GM10266 (cell line): ENCODE measurements at regions not wholly inside any gene's neighbourhood (a gene's known extent, or its start where the extent isn't known, plus 50 kb on each side); places are given as distances from the start of the nearest gene placed in this dataset.

Experiments
- DNase-seq: peaks from one replicate; pipeline ENCODE4 v3.0.0; 2012; ENCODE audit errors: extremely low spot score
- TF ChIP-seq, protein P1 (sequence below): IDR thresholded peaks from 2 replicates; pipeline ENCODE4 v1.5.1; 2012; ENCODE audit warnings: mild to moderate bottlenecking, low read depth; ENCODE audit not compliant: control insufficient read depth, insufficient read depth; ENCODE audit errors: missing control alignments

DNA sequence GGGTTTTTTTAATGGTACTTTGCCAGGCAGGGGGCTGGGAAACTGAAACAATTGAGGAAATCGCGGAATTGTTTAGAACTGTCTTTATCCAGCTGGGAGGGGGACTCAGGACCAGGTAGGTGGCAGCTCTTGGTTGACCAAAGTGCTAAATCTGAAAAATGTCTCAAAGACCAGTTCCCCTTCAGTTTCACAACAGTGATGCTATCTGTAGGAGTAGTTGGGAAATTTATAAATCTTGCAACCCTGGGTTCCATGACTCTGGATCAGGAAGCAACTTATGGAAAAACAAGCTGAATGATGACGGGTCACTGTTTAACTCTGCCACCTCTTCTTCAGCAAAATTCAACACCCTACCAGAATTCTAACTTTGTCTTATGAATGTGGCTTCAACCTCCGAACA, 99.7 kb downstream of the FAM50B start:
- DNase-seq: no peak
- TF ChIP-seq, protein P1, sequence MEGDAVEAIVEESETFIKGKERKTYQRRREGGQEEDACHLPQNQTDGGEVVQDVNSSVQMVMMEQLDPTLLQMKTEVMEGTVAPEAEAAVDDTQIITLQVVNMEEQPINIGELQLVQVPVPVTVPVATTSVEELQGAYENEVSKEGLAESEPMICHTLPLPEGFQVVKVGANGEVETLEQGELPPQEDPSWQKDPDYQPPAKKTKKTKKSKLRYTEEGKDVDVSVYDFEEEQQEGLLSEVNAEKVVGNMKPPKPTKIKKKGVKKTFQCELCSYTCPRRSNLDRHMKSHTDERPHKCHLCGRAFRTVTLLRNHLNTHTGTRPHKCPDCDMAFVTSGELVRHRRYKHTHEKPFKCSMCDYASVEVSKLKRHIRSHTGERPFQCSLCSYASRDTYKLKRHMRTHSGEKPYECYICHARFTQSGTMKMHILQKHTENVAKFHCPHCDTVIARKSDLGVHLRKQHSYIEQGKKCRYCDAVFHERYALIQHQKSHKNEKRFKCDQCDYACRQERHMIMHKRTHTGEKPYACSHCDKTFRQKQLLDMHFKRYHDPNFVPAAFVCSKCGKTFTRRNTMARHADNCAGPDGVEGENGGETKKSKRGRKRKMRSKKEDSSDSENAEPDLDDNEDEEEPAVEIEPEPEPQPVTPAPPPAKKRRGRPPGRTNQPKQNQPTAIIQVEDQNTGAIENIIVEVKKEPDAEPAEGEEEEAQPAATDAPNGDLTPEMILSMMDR: no peak

DNA sequence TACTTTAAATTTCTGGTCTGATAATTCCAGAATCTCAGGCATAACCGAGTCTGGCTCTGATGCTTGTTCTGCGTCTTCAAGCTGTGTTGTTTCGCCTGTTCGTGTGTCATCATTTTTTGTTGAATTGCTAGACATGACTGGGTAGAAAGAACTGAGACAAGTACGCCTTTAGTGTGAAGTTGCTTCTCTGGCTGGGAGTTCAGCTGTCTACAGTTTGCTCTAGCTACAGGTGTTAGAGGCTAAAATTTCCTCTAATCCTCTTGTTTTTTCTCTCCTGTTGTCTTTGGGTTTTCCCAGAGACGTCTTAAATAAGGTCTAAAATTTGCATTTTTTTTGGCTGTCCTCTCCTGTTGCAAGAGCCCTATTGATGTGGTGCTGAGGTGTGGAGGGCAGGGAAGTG, 100.3 kb downstream of the FAM50B start:
- DNase-seq: no peak
- TF ChIP-seq, protein P1: no peak

DNA sequence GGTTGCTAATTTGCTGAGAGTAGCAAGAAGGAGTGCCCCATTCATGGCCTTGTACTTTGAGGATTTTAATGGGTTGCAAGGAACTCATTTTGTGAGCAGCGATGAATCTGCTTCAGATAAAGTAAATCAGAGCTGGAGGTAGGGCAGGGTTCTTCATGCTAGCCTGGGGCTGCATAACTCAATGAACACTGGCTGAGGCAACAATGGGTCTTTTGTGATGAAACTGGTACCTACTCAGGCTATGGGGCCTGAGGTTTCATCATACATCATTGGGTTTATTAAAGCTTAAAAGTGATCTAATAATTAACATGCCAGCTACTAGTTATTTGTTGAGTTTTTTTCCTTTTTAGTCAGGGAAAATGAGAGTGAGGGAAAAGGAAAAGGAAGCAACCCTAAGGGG, 106.9 kb downstream of the FAM50B start:
- DNase-seq: no peak
- TF ChIP-seq, protein P1: no peak

DNA sequence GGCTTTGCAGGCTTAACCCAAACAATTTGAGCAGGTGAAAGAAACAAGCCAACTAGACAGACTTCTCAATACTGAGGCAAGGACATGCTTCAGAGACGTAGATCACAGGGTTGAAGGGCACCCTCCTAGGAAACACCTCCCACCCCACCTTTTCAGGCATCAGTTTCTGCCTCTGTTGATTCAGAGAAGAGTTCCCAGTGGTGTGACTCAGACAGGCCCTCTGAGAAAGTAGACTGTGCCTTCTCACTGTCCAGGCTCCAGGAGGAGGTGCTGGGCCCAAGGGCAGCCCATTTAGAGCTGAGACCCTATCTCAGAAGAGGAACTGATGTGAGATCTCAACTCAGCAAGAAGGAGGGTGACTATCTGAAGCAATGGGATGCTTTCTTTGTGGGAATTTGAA, 108.1 kb downstream of the FAM50B start:
- no peak for DNase-seq

DNA sequence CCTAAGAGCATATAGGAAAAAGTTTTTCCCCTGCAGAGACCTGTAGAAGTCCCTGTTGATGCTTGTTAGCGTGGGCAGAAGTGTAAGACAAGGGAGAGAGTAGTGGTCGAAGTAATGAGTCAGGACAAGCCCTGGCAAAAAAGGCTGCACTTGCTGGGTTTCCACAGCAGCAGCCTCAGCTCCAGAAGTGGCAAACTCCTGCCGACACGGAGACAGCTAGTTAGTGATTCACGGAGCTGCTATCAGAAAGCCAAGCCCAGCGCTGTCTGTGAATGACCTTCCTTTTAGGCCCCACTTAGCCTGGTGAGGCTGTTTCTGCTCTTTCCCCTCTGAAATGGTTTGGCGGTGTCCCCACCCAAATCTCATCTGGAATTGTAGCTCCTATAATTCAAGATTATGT, 109.1 kb downstream of the FAM50B start:
- DNase-seq: no peak
- TF ChIP-seq, protein P1: no peak

More for the DNA sequence above, 108.1 kb downstream of the FAM50B start:
- TF ChIP-seq, protein P1: no peak

DNA sequence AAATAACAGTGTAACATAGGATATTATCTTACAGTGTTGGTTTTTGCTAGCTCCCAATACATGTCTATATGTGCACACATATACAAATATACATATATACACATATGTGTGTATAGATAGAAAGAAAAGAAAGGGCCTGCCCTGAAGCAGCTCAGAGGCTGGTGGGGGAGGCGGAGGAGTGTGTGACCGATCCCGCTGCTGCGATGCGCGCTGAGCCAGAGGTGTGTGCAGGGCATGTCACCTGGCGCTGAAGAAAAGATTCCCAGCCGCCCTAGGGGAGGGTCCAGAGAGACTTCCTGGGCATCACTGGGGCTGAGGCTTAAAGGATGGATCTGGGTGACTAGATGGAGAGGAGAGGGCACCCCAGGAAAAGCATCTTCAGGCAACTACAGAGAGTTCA, 110.2 kb downstream of the FAM50B start:
- TF ChIP-seq, protein P1: no peak
- no peak for DNase-seq

DNA sequence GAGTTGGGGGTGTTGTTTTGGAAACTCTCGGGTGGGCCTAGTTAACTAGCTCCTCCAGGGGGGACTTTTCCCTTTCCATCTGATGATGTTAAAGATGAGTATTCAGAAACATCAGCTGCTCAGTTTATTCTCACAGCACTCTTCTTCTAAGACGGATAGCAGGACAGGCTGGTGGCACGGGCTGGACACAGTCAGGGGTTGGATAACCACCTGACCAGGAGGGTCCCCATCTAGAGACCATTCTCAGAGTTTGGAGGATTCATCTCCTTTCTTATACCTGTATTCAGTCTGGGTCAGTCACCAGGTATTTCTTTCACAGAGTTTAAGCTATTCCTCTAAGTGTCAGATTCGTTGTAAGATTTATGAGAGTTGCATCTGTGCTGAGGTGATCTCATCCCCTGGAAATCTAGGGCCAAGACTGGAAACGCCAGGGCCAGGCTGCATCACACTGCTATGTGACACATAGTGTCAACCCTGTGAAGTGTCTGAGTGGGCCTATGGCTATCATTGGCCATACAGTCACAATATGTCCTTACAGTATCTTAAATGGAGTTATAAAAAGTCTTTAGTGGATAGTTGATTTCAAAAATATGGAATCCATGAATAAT, 111.7 kb downstream of the FAM50B start:
- TF ChIP-seq, protein P1: no peak
- no peak for DNase-seq
